ENCODE measurements at regions not wholly inside any gene's neighbourhood (a gene's known extent, or its start where the extent isn't known, plus 50 kb on each side); places are given as distances from the start of the nearest gene placed in this dataset.

GRCh38 chr22:34567367-34567766 lies 498.6 kb upstream of the ISX start:
- Histone ChIP-seq H3K27me3 (ENCODE audit: insufficient read depth, low read length) (no peaks in the 10 kb centered on the region), H3K4me3 (ENCODE audit: low read length) (no peak overlapping the region), H3K9me3 (ENCODE audit: low read length) (no peaks in the 10 kb centered on the region), H3K4me1 (ENCODE audit: insufficient read depth, low read length) (no peaks in the 10 kb centered on the region), H2AFZ (ENCODE audit: low read depth, low read length) (no peak overlapping the region), H3K36me3 (ENCODE audit: insufficient read depth, low read length) (no peaks in the 10 kb centered on the region)

GRCh38 chr22:34570408-34570807 lies 495.6 kb upstream of the ISX start:
- Histone ChIP-seq H2AFZ (ENCODE audit: low read depth, low read length) (no peak overlapping the region), H3K36me3 (ENCODE audit: insufficient read depth, low read length) (no peaks in the 10 kb centered on the region), H3K9me3 (ENCODE audit: low read length) (no peaks in the 10 kb centered on the region), H3K4me3 (ENCODE audit: low read length) (no peak overlapping the region), H3K4me1 (ENCODE audit: insufficient read depth, low read length) (no peaks in the 10 kb centered on the region), H3K27me3 (ENCODE audit: insufficient read depth, low read length) (no peaks in the 10 kb centered on the region)

GRCh38 chr22:34579519-34579918 lies 486.4 kb upstream of the ISX start:
- Histone ChIP-seq H2AFZ (ENCODE audit: low read depth, low read length) (no peak overlapping the region), H3K9me3 (ENCODE audit: low read length) (no peaks in the 10 kb centered on the region), H3K27me3 (ENCODE audit: insufficient read depth, low read length) (no peaks in the 10 kb centered on the region), H3K36me3 (ENCODE audit: insufficient read depth, low read length) (no peaks in the 10 kb centered on the region), H3K4me3 (ENCODE audit: low read length) (no peak overlapping the region), H3K4me1 (ENCODE audit: insufficient read depth, low read length) (no peaks in the 10 kb centered on the region)

- Histone ChIP-seq H3K4me1 (ENCODE audit: insufficient read depth, low read length) (no peaks in the 10 kb centered on the region), H3K4me3 (ENCODE audit: low read length) (no peak overlapping the region), H3K9me3 (ENCODE audit: low read length) (no peaks in the 10 kb centered on the region), H3K27me3 (ENCODE audit: insufficient read depth, low read length) (no peaks in the 10 kb centered on the region), H2AFZ (ENCODE audit: low read depth, low read length) (no peak overlapping the region), H3K36me3 (ENCODE audit: insufficient read depth, low read length) (no peaks in the 10 kb centered on the region)
These were observed 478.3 kb upstream of the ISX start for GRCh38 chr22:34587357-34588356.

GRCh38 chr22:34588871-34589545 lies 476.9 kb upstream of the ISX start:
- Histone ChIP-seq H2AFZ (ENCODE audit: low read depth, low read length) (no peak overlapping the region), H3K27me3 (ENCODE audit: insufficient read depth, low read length) (no peaks in the 10 kb centered on the region), H3K4me1 (ENCODE audit: insufficient read depth, low read length) (no peaks in the 10 kb centered on the region), H3K36me3 (ENCODE audit: insufficient read depth, low read length) (no peaks in the 10 kb centered on the region), H3K9me3 (ENCODE audit: low read length) (no peaks in the 10 kb centered on the region), H3K4me3 (ENCODE audit: low read length) (no peak overlapping the region)

GRCh38 chr22:34592123-34592740 lies 473.7 kb upstream of the ISX start:
- H3K36me3 ChIP-seq (ENCODE audit: insufficient read depth, low read length), result no peaks in the 10 kb centered on the region

GRCh38 chr22:34599567-34599966 lies 466.4 kb upstream of the ISX start:
- H2AFZ ChIP-seq (ENCODE audit: low read depth, low read length), result no peak overlapping the region
- no peak overlapping the region for H3K4me3 ChIP-seq (ENCODE audit: low read length)
- H3K9me3 ChIP-seq (ENCODE audit: low read length), result no peaks in the 10 kb centered on the region
- H3K27me3 ChIP-seq (ENCODE audit: insufficient read depth, low read length), result peaks cover 2% of the 10 kb centered on the region
- H3K4me1 ChIP-seq (ENCODE audit: insufficient read depth, low read length), result no peaks in the 10 kb centered on the region
- H3K36me3 ChIP-seq (ENCODE audit: insufficient read depth, low read length), result no peaks in the 10 kb centered on the region

More at GRCh38 chr22:34592123-34592740, 473.7 kb upstream of the ISX start:
- Histone ChIP-seq H3K4me3 (ENCODE audit: low read length) (no peak overlapping the region), H3K27me3 (ENCODE audit: insufficient read depth, low read length) (no peaks in the 10 kb centered on the region), H2AFZ (ENCODE audit: low read depth, low read length) (no peak overlapping the region), H3K4me1 (ENCODE audit: insufficient read depth, low read length) (no peaks in the 10 kb centered on the region), H3K9me3 (ENCODE audit: low read length) (no peaks in the 10 kb centered on the region)

GRCh38 chr22:34604312-34604711 lies 461.6 kb upstream of the ISX start:
- Histone ChIP-seq H2AFZ (ENCODE audit: low read depth, low read length) (no peak overlapping the region), H3K9me3 (ENCODE audit: low read length) (no peaks in the 10 kb centered on the region), H3K4me3 (ENCODE audit: low read length) (no peak overlapping the region), H3K36me3 (ENCODE audit: insufficient read depth, low read length) (no peaks in the 10 kb centered on the region), H3K27me3 (ENCODE audit: insufficient read depth, low read length) (peaks cover 2% of the 10 kb centered on the region), H3K4me1 (ENCODE audit: insufficient read depth, low read length) (no peaks in the 10 kb centered on the region)

GRCh38 chr22:34608106-34608505 lies 457.9 kb upstream of the ISX start:
- no peaks in the 10 kb centered on the region for H3K27me3 ChIP-seq (ENCODE audit: insufficient read depth, low read length)
- no peaks in the 10 kb centered on the region for H3K36me3 ChIP-seq (ENCODE audit: insufficient read depth, low read length)
- no peaks in the 10 kb centered on the region for H3K9me3 ChIP-seq (ENCODE audit: low read length)
- H3K4me1 ChIP-seq (ENCODE audit: insufficient read depth, low read length), result no peaks in the 10 kb centered on the region
- no peak overlapping the region for H2AFZ ChIP-seq (ENCODE audit: low read depth, low read length)
- no peak overlapping the region for H3K4me3 ChIP-seq (ENCODE audit: low read length)

GRCh38 chr22:34608540-34609115 lies 457.3 kb upstream of the ISX start:
- Histone ChIP-seq H3K4me3 (ENCODE audit: low read length) (no peak overlapping the region), H3K36me3 (ENCODE audit: insufficient read depth, low read length) (no peaks in the 10 kb centered on the region), H2AFZ (ENCODE audit: low read depth, low read length) (no peak overlapping the region), H3K27me3 (ENCODE audit: insufficient read depth, low read length) (no peaks in the 10 kb centered on the region), H3K4me1 (ENCODE audit: insufficient read depth, low read length) (no peaks in the 10 kb centered on the region), H3K9me3 (ENCODE audit: low read length) (no peaks in the 10 kb centered on the region)

- Histone ChIP-seq H3K4me1 (ENCODE audit: insufficient read depth, low read length) (no peaks in the 10 kb centered on the region), H3K4me3 (ENCODE audit: low read length) (no peak overlapping the region), H3K36me3 (ENCODE audit: insufficient read depth, low read length) (no peaks in the 10 kb centered on the region), H2AFZ (ENCODE audit: low read depth, low read length) (no peak overlapping the region), H3K9me3 (ENCODE audit: low read length) (no peaks in the 10 kb centered on the region), H3K27me3 (ENCODE audit: insufficient read depth, low read length) (no peaks in the 10 kb centered on the region)
These were observed 456.3 kb upstream of the ISX start for GRCh38 chr22:34609646-34610045.

GRCh38 chr22:34620161-34620560 lies 445.8 kb upstream of the ISX start:
- no peak overlapping the region for H3K4me3 ChIP-seq (ENCODE audit: low read length)

GRCh38 chr22:34620832-34621231 lies 445.1 kb upstream of the ISX start:
- Histone ChIP-seq H3K4me3 (ENCODE audit: low read length) (no peak overlapping the region), H3K27me3 (ENCODE audit: insufficient read depth, low read length) (no peaks in the 10 kb centered on the region), H3K36me3 (ENCODE audit: insufficient read depth, low read length) (no peaks in the 10 kb centered on the region), H3K4me1 (ENCODE audit: insufficient read depth, low read length) (no peaks in the 10 kb centered on the region), H2AFZ (ENCODE audit: low read depth, low read length) (no peak overlapping the region), H3K9me3 (ENCODE audit: low read length) (no peaks in the 10 kb centered on the region)

More at GRCh38 chr22:34620161-34620560, 445.8 kb upstream of the ISX start:
- H3K9me3 ChIP-seq (ENCODE audit: low read length), result no peaks in the 10 kb centered on the region
- no peaks in the 10 kb centered on the region for H3K36me3 ChIP-seq (ENCODE audit: insufficient read depth, low read length)
- H2AFZ ChIP-seq (ENCODE audit: low read depth, low read length), result no peak overlapping the region
- H3K27me3 ChIP-seq (ENCODE audit: insufficient read depth, low read length), result no peaks in the 10 kb centered on the region
- no peaks in the 10 kb centered on the region for H3K4me1 ChIP-seq (ENCODE audit: insufficient read depth, low read length)
